ENCODE measurements at regions not wholly inside any gene's neighbourhood (a gene's known extent, or its start where the extent isn't known, plus 50 kb on each side); places are given as distances from the start of the nearest gene placed in this dataset.

DNA sequence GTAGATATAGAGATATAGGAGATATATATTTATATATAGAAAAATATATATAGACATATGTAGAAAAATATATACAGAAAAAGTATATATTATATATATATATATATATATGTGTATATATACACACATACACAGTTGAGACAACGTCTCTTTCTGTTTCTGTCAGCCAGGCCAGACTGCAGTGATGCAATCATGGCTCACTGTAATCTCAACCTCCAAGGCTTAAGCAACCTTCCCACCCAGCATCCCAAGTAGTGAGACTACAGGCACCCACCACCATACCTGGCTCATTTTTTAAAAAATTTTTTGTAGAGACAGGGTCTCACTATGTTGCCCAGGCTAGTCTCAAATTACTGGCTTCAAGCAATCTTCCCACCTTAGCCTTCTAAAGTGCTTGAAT, 426.3 kb downstream of the GPM6A start:
- TF ChIP-seq PPARA (CRISPR knock-in tag; IDR thresholded peaks at IDR 0.05; ENCODE audit: borderline replicate concordance) (no peak), ZNF70 (CRISPR knock-in tag; IDR thresholded peaks at IDR 0.05) (no peak), ZNF8 (CRISPR knock-in tag; IDR thresholded peaks at IDR 0.05) (no peak), SNAI2 (CRISPR knock-in tag; IDR thresholded peaks at IDR 0.05) (no peak), ESRRG (CRISPR knock-in tag; IDR thresholded peaks at IDR 0.05) (no peak), GLIS3 (CRISPR knock-in tag; IDR thresholded peaks at IDR 0.05) (no peak), TOX (CRISPR knock-in tag; IDR thresholded peaks at IDR 0.05; ENCODE audit: borderline replicate concordance) (no peak), ZFP3 (CRISPR knock-in tag; IDR thresholded peaks at IDR 0.05) (no peak), ZC3H10 (CRISPR knock-in tag; IDR thresholded peaks at IDR 0.05) (no peak), RARB (CRISPR knock-in tag; IDR thresholded peaks at IDR 0.05) (no peak), ZFP30 (CRISPR knock-in tag; IDR thresholded peaks at IDR 0.05) (no peak), ISL1 (CRISPR knock-in tag; IDR thresholded peaks at IDR 0.05) (no peak)
- TF ChIP-seq, protein P1, sequence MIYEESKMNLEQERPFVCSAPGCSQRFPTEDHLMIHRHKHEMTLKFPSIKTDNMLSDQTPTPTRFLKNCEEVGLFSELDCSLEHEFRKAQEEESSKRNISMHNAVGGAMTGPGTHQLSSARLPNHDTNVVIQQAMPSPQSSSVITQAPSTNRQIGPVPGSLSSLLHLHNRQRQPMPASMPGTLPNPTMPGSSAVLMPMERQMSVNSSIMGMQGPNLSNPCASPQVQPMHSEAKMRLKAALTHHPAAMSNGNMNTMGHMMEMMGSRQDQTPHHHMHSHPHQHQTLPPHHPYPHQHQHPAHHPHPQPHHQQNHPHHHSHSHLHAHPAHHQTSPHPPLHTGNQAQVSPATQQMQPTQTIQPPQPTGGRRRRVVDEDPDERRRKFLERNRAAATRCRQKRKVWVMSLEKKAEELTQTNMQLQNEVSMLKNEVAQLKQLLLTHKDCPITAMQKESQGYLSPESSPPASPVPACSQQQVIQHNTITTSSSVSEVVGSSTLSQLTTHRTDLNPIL (CRISPR knock-in tag; IDR thresholded peaks at IDR 0.05; ENCODE audit: low read depth) = no peak
- TF ChIP-seq, protein P2, sequence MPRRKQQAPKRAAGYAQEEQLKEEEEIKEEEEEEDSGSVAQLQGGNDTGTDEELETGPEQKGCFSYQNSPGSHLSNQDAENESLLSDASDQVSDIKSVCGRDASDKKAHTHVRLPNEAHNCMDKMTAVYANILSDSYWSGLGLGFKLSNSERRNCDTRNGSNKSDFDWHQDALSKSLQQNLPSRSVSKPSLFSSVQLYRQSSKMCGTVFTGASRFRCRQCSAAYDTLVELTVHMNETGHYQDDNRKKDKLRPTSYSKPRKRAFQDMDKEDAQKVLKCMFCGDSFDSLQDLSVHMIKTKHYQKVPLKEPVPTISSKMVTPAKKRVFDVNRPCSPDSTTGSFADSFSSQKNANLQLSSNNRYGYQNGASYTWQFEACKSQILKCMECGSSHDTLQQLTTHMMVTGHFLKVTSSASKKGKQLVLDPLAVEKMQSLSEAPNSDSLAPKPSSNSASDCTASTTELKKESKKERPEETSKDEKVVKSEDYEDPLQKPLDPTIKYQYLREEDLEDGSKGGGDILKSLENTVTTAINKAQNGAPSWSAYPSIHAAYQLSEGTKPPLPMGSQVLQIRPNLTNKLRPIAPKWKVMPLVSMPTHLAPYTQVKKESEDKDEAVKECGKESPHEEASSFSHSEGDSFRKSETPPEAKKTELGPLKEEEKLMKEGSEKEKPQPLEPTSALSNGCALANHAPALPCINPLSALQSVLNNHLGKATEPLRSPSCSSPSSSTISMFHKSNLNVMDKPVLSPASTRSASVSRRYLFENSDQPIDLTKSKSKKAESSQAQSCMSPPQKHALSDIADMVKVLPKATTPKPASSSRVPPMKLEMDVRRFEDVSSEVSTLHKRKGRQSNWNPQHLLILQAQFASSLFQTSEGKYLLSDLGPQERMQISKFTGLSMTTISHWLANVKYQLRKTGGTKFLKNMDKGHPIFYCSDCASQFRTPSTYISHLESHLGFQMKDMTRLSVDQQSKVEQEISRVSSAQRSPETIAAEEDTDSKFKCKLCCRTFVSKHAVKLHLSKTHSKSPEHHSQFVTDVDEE (CRISPR knock-in tag; IDR thresholded peaks at IDR 0.05) = no peak
- TF ChIP-seq, protein P3, sequence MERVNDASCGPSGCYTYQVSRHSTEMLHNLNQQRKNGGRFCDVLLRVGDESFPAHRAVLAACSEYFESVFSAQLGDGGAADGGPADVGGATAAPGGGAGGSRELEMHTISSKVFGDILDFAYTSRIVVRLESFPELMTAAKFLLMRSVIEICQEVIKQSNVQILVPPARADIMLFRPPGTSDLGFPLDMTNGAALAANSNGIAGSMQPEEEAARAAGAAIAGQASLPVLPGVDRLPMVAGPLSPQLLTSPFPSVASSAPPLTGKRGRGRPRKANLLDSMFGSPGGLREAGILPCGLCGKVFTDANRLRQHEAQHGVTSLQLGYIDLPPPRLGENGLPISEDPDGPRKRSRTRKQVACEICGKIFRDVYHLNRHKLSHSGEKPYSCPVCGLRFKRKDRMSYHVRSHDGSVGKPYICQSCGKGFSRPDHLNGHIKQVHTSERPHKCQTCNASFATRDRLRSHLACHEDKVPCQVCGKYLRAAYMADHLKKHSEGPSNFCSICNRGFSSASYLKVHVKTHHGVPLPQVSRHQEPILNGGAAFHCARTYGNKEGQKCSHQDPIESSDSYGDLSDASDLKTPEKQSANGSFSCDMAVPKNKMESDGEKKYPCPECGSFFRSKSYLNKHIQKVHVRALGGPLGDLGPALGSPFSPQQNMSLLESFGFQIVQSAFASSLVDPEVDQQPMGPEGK (CRISPR knock-in tag; IDR thresholded peaks at IDR 0.05; ENCODE audit: borderline replicate concordance) = no peak
- no peak for ATAC-seq

DNA sequence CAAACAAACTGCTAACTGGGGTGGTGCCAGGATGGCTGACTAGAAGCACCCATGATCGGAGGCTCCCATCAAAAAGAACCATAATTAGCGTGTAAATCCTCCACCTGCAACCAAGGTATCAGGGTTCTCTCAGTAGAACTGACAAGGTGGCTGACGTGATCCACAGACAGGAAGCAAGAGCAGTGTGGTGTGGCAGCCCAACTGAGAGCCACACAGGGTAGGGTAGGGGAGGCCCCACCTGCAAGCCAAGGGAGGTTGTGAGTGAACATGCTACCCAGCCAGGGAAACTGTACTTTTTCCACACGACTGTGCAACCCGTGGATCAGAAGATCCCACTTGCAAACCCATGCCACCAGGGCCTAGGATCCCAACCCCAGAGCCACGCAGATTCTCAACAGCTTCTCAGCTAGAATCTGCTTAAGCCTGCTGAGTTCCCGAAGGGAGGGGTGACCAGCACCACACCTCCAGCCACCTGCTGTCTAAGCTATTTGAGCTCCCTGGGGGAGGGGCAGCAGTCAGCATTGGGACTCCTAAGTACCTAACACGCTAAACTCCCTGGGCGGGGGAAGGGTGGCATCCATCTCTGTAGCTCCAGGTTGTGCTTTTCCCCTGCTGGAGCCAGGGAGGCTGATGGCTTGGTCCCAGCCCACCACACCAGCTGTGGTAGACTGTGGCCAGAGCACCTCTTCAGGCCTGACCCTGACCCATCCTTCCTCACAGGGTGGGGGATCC, 425.1 kb downstream of the GPM6A start:
- TF ChIP-seq ZFP3 (CRISPR knock-in tag; IDR thresholded peaks at IDR 0.05) (no peak), ZNF565 (CRISPR knock-in tag; conservative IDR thresholded peaks at IDR 0.05; ENCODE audit: low read depth) (no peak), OSR1 (CRISPR knock-in tag; IDR thresholded peaks at IDR 0.05) (no peak), SNAI2 (CRISPR knock-in tag; IDR thresholded peaks at IDR 0.05) (no peak), ZNF70 (CRISPR knock-in tag; IDR thresholded peaks at IDR 0.05) (no peak)
- TF ChIP-seq, protein P4, sequence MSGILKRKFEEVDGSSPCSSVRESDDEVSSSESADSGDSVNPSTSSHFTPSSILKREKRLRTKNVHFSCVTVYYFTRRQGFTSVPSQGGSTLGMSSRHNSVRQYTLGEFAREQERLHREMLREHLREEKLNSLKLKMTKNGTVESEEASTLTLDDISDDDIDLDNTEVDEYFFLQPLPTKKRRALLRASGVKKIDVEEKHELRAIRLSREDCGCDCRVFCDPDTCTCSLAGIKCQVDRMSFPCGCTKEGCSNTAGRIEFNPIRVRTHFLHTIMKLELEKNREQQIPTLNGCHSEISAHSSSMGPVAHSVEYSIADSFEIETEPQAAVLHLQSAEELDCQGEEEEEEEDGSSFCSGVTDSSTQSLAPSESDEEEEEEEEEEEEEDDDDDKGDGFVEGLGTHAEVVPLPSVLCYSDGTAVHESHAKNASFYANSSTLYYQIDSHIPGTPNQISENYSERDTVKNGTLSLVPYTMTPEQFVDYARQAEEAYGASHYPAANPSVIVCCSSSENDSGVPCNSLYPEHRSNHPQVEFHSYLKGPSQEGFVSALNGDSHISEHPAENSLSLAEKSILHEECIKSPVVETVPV (CRISPR knock-in tag; IDR thresholded peaks at IDR 0.05) = no peak
- TF ChIP-seq, protein P3 (CRISPR knock-in tag; IDR thresholded peaks at IDR 0.05; ENCODE audit: borderline replicate concordance) = no peak
- ATAC-seq = no peak

DNA sequence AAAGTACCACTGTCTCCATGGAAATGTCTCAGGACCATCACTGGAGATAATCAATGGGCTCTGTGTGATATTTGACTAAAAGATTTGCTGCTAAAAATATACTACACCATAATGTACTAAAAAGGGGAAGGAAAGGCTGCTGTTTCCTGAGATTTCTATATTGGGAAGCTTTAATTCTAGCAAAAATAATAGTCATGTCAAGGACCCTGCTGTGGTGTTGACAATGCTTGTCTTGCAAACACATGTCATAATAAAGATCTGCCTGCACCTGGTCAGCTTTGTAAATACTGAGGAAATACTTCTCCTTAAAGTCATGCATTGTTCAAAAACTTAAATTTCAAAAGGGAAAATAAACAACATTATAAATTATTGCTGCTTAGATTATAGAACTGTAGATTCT, 417.9 kb downstream of the GPM6A start:
- no peak for ATAC-seq
- TF ChIP-seq, protein P4 (CRISPR knock-in tag; IDR thresholded peaks at IDR 0.05) = no peak
- TF ChIP-seq CSDC2 (CRISPR knock-in tag; IDR thresholded peaks at IDR 0.05) (no peak), TOX (CRISPR knock-in tag; IDR thresholded peaks at IDR 0.05; ENCODE audit: borderline replicate concordance) (no peak), ISL1 (CRISPR knock-in tag; IDR thresholded peaks at IDR 0.05) (no peak)
- TF ChIP-seq, protein P2 (CRISPR knock-in tag; IDR thresholded peaks at IDR 0.05) = no peak
- TF ChIP-seq, protein P5, sequence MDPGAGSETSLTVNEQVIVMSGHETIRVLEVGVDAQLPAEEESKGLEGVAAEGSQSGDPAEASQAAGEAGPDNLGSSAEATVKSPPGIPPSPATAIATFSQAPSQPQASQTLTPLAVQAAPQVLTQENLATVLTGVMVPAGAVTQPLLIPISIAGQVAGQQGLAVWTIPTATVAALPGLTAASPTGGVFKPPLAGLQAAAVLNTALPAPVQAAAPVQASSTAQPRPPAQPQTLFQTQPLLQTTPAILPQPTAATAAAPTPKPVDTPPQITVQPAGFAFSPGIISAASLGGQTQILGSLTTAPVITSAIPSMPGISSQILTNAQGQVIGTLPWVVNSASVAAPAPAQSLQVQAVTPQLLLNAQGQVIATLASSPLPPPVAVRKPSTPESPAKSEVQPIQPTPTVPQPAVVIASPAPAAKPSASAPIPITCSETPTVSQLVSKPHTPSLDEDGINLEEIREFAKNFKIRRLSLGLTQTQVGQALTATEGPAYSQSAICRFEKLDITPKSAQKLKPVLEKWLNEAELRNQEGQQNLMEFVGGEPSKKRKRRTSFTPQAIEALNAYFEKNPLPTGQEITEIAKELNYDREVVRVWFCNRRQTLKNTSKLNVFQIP (CRISPR knock-in tag; IDR thresholded peaks at IDR 0.05; ENCODE audit: borderline replicate concordance, low read depth) = no peak
